DMS53 (cell line): ENCODE measurements at regions not wholly inside any gene's neighbourhood (a gene's known extent, or its start where the extent isn't known, plus 50 kb on each side); places are given as distances from the start of the nearest gene placed in this dataset.

ENCODE experiments used
- DNase-seq: peaks from one replicate; lab custom pipeline; 2025; lab: John Stamatoyannopoulos, UW

GRCh38 chr16:59179446-59180082 lies 445.4 kb upstream of the GOT2 start:
- DNase-seq = no peak

- no peak for DNase-seq
Observed at GRCh38 chr16:59173408-59173831, 439.3 kb upstream of the GOT2 start.

GRCh38 chr16:59170099-59170712 lies 436.1 kb upstream of the GOT2 start:
- no peak for DNase-seq

- DNase-seq = no peak
Observed at GRCh38 chr16:59169168-59169567, 435.1 kb upstream of the GOT2 start.

GRCh38 chr16:59168461-59169114 lies 434.5 kb upstream of the GOT2 start:
- no peak for DNase-seq

GRCh38 chr16:59164461-59164860 lies 430.3 kb upstream of the GOT2 start:
- DNase-seq = no peak

GRCh38 chr16:59163371-59164055 lies 429.4 kb upstream of the GOT2 start:
- DNase-seq = no peak

- no peak for DNase-seq
Observed at GRCh38 chr16:59161679-59162078, 427.6 kb upstream of the GOT2 start.

GRCh38 chr16:59154295-59154694 lies 420.2 kb upstream of the GOT2 start:
- DNase-seq = no peak

GRCh38 chr16:59148769-59149155 lies 414.6 kb upstream of the GOT2 start:
- DNase-seq = no peak

- DNase-seq = no peak
Observed at GRCh38 chr16:59148056-59148768, 414.1 kb upstream of the GOT2 start.

- DNase-seq = no peak
Observed at GRCh38 chr16:59146140-59146539, 412.0 kb upstream of the GOT2 start.

GRCh38 chr16:59144841-59145240 lies 410.7 kb upstream of the GOT2 start:
- no peak for DNase-seq

GRCh38 chr16:59144326-59144725 lies 410.2 kb upstream of the GOT2 start:
- no peak for DNase-seq

GRCh38 chr16:59126486-59126885 lies 392.4 kb upstream of the GOT2 start:
- DNase-seq = no peak

- DNase-seq = no peak
Observed at GRCh38 chr16:59124056-59124455, 389.9 kb upstream of the GOT2 start.

GRCh38 chr16:59123479-59123878 lies 389.4 kb upstream of the GOT2 start:
- no peak for DNase-seq

- DNase-seq = no peak
Observed at GRCh38 chr16:59122262-59122537, 388.1 kb upstream of the GOT2 start.

GRCh38 chr16:59121411-59122261 lies 387.5 kb upstream of the GOT2 start:
- no peak for DNase-seq

GRCh38 chr16:59116744-59117143 lies 382.6 kb upstream of the GOT2 start:
- DNase-seq = no peak

- DNase-seq = no peak
Observed at GRCh38 chr16:59114790-59115189, 380.7 kb upstream of the GOT2 start.
